22Rv1 (cell line): ENCODE measurements at regions not wholly inside any gene's neighbourhood (a gene's known extent, or its start where the extent isn't known, plus 50 kb on each side); places are given as distances from the start of the nearest gene placed in this dataset.

ENCODE experiments used
- ZFX ChIP-seq: fragments of 450-650 bp; IDR thresholded peaks from 2 replicates; pipeline ENCODE4 v1.6.1; 2017; ENCODE audit warnings: antibody characterized with exemption, borderline replicate concordance
- TF ChIP-seq, protein P1 (sequence below): fragments of 450-650 bp; IDR thresholded peaks from 2 replicates; pipeline ENCODE4 v1.5.1; 2017; ENCODE audit warnings: mild to moderate bottlenecking

DNA sequence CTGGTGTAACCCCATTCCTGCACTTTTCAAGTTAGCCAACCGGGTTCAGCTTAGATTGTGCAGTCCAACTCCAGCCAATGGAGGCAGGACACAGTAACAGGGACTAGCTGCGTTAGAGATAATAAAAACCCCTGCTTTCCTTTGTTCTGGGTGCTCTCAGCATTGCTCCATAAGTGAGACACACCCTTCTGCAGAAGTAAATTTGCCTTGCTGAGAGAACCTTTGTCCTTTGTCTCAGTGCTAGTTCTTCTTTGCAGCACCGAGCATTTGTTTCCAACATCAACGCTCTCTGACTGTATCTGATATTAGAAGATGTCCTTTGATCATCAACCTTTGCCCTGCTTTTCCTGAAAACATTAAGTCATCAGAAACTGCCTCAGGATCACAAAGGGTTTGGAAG is 169.5 kb upstream of the OR13F1 start:
- TF ChIP-seq, protein P1, sequence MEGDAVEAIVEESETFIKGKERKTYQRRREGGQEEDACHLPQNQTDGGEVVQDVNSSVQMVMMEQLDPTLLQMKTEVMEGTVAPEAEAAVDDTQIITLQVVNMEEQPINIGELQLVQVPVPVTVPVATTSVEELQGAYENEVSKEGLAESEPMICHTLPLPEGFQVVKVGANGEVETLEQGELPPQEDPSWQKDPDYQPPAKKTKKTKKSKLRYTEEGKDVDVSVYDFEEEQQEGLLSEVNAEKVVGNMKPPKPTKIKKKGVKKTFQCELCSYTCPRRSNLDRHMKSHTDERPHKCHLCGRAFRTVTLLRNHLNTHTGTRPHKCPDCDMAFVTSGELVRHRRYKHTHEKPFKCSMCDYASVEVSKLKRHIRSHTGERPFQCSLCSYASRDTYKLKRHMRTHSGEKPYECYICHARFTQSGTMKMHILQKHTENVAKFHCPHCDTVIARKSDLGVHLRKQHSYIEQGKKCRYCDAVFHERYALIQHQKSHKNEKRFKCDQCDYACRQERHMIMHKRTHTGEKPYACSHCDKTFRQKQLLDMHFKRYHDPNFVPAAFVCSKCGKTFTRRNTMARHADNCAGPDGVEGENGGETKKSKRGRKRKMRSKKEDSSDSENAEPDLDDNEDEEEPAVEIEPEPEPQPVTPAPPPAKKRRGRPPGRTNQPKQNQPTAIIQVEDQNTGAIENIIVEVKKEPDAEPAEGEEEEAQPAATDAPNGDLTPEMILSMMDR = no peak
- TF ChIP-seq ZFX = no peak
